Esophagus squamous epithelium (tissue), 4 donors: ENCODE measurements at regions not wholly inside any gene's neighbourhood (a gene's known extent, or its start where the extent isn't known, plus 50 kb on each side); places are given as distances from the start of the nearest gene placed in this dataset.

Experiments
- POLR2A ChIP-seq, 4 donors: fragments of 450-650 bp; IDR thresholded peaks; one replicate each; pipeline ENCODE4 v1.6.1; 2017; ENCODE audit warnings: antibody characterized with exemption in 4 of 4, mild to moderate bottlenecking in 4 of 4, moderate library complexity in 3 of 4
- TF ChIP-seq, protein P1 (sequence below), 6 experiments: fragments of 450-650 bp in 4 of 6; fragments of 200-600 bp in 2 of 6; sonication (generic) in 2 of 6; IDR thresholded peaks; one replicate each; pipeline ENCODE4 v1.5.1; 2016 to 2019; ENCODE audit warnings: antibody characterized with exemption in 6 of 6, mild to moderate bottlenecking in 4 of 6, moderate library complexity in 4 of 6

DNA sequence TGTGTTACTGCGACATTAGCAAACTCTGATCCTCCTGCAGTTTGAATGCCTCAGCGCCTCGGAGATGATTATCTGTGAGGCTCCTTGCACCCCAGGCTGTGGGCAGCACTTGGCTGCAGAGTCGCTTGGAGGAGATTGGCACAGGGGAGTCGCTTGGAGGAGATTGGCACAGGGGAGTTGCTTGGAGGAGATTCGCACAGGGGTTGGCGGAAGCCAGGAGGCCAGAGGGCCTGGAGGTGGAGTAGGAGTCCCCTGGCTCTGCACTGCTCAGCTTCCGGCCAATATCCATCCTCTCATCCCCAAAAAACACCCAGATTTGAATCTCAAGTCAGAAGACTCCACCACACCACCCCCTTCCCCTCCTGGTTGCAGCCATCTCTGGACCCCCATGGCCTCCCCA is 192.6 kb upstream of the NECTIN1 start:
- TF ChIP-seq, protein P1, sequence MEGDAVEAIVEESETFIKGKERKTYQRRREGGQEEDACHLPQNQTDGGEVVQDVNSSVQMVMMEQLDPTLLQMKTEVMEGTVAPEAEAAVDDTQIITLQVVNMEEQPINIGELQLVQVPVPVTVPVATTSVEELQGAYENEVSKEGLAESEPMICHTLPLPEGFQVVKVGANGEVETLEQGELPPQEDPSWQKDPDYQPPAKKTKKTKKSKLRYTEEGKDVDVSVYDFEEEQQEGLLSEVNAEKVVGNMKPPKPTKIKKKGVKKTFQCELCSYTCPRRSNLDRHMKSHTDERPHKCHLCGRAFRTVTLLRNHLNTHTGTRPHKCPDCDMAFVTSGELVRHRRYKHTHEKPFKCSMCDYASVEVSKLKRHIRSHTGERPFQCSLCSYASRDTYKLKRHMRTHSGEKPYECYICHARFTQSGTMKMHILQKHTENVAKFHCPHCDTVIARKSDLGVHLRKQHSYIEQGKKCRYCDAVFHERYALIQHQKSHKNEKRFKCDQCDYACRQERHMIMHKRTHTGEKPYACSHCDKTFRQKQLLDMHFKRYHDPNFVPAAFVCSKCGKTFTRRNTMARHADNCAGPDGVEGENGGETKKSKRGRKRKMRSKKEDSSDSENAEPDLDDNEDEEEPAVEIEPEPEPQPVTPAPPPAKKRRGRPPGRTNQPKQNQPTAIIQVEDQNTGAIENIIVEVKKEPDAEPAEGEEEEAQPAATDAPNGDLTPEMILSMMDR (IDR thresholded peaks at IDR 0.05), result no peak
- TF ChIP-seq POLR2A (IDR thresholded peaks at IDR 0.05), result no peak
